BE2C (cell line): ENCODE measurements at regions not wholly inside any gene's neighbourhood (a gene's known extent, or its start where the extent isn't known, plus 50 kb on each side); places are given as distances from the start of the nearest gene placed in this dataset.

ENCODE experiments used
- DNase-seq: peaks from one replicate; pipeline ENCODE4 v3.0.0-alpha.2; 2020
- H3K27me3 ChIP-seq: fragments of 250-450 bp; sonication (Bioruptor Pico); 2 replicates; pipeline ENCODE4 v1.5.1; 2020; ENCODE audit warnings: mild to moderate bottlenecking
- H3K36me3 ChIP-seq: fragments of 250-450 bp; sonication (Bioruptor Pico); 2 replicates; pipeline ENCODE4 v1.5.1; 2020; ENCODE audit warnings: mild to moderate bottlenecking
- H3K4me1 ChIP-seq: fragments of 250-450 bp; sonication (Bioruptor Pico); 2 replicates; pipeline ENCODE4 v1.5.1; 2020
- H3K4me3 ChIP-seq: 2 replicates; pipeline ENCODE4 v1.5.1; 2011; ENCODE audit warnings: low read depth, low read length
- H3K9me3 ChIP-seq: fragments of 250-450 bp; sonication (Bioruptor Pico); 2 replicates; pipeline ENCODE4 v1.5.1; 2020
- TF ChIP-seq, protein P1 (sequence below): IDR thresholded peaks from 2 replicates; pipeline ENCODE4 v1.5.1; 2012; ENCODE audit warnings: mild to moderate bottlenecking, low read depth, low read length

DNA sequence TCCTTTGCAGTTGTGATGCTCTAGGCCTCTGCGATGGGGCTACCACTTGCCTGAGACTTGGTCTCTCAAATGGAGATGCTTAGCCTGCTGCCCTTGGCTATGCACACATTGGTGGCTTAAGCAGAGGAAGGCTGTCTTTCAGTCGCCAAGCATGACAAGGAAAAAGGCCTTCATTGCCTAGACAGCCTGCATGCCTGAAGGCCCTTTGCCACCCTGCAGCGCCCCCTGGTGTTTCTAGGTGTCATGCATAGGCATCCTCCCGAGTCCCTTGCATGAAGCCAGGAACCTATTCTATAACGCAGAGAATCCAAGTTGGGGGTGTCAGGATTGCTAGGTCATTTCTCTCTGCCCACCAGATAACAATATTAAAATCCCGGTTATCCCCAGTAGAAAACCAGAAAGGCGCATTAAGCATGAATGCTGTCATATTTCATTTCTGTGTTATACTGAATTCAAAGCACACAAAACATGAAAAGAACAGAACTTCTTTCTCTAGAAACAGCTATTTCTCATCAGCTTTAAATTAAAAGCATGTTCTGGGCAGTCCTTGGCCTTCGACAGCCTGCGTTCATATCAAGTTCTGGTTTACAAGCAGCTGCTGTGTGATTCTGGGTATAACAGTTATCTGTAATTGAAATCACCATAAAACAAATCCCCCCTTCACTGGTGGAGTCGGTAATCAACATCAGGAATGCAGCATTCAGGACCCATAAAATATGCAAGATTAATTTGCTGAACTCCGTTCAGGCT, 59.7 kb upstream of the TRPC7 start:
- Histone ChIP-seq H3K9me3 (no peaks in the 10 kb centered on the region), H3K4me1 (no peaks in the 10 kb centered on the region), H3K27me3 (no peaks in the 10 kb centered on the region; the same call in 1 of the 2 replicates), H3K36me3 (no peaks in the 10 kb centered on the region), H3K4me3 (no peak overlapping the region)
- TF ChIP-seq, protein P1, sequence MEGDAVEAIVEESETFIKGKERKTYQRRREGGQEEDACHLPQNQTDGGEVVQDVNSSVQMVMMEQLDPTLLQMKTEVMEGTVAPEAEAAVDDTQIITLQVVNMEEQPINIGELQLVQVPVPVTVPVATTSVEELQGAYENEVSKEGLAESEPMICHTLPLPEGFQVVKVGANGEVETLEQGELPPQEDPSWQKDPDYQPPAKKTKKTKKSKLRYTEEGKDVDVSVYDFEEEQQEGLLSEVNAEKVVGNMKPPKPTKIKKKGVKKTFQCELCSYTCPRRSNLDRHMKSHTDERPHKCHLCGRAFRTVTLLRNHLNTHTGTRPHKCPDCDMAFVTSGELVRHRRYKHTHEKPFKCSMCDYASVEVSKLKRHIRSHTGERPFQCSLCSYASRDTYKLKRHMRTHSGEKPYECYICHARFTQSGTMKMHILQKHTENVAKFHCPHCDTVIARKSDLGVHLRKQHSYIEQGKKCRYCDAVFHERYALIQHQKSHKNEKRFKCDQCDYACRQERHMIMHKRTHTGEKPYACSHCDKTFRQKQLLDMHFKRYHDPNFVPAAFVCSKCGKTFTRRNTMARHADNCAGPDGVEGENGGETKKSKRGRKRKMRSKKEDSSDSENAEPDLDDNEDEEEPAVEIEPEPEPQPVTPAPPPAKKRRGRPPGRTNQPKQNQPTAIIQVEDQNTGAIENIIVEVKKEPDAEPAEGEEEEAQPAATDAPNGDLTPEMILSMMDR, result peak; percentile 87
- DNase-seq, result peak; percentile 87

DNA sequence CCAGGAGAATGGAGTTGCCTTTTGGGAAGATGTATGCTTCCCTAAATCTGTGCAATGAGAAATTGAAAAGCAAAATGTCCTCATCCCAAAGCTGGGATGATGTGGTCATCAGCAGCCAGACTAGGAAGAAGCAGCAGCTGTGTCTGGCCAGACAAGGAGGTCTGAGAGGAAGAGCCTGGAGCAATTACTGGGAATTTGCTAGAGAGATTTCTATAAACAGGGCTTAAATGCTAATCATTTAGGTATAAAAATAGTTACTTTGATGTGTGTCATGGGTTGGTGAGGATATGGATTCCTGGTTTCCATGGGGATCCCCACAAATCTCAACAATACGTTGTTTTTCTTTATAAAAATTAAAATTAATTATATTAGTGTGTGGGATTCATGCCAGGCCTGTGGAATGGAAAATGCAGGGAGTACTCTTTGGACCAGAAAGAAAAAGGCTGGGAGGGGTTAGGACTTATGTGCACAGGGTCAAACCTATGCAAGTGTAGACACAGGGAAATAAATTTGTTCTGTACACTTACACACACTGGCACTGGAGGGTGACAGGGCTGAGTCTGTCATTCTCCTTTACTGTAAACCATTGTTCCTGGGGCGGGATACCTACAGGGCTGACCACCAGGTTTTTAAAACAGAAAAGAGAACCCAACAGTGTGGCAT, 58.7 kb upstream of the TRPC7 start:
- DNase-seq, result no peak
- no peak overlapping the region for H3K4me3 ChIP-seq
- H3K4me1 ChIP-seq, result no peaks in the 10 kb centered on the region
- H3K27me3 ChIP-seq, result no peaks in the 10 kb centered on the region; the same call in 1 of the 2 replicates
- H3K36me3 ChIP-seq, result no peaks in the 10 kb centered on the region
- H3K9me3 ChIP-seq, result no peaks in the 10 kb centered on the region
- TF ChIP-seq, protein P1, result no peak

DNA sequence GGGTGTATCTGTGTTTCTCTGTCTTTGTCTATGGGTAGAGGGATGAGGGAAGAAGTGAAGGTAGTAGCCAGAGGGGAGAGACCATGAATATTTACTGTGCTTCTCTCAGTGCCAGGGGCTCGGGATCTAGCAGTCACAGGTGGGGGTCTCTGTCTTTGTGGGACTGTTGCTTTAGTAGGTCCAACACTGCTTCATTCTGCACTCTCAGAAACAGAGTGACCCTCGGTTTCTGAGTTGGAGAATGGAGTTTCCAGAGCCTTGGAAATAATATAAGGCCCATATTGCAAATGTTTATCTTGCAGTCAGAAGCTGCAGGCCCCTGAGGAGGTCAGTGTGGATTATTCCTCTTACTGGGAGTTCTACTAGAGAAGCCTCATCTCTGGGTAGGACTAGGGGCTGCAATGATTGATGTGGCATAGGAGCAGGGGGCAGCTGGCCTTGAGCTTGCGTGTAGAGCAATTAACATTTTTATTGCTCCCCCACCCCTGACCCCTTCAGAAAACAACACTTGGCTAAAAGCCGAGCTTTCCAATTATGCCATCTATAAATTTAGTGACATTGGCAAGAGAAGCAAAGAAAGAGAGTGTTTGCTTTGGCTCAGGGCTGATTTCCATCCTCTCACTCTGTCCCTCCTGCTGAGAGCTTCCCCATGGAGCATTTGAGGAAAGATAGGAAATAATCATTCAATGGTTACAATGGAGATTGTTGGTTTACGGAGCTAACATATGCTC, 55.0 kb upstream of the TRPC7 start:
- Histone ChIP-seq H3K4me1 (no peaks in the 10 kb centered on the region), H3K27me3 (no peaks in the 10 kb centered on the region), H3K4me3 (no peak overlapping the region), H3K9me3 (no peaks in the 10 kb centered on the region), H3K36me3 (no peaks in the 10 kb centered on the region)
- TF ChIP-seq, protein P1, result no peak
- DNase-seq, result no peak

DNA sequence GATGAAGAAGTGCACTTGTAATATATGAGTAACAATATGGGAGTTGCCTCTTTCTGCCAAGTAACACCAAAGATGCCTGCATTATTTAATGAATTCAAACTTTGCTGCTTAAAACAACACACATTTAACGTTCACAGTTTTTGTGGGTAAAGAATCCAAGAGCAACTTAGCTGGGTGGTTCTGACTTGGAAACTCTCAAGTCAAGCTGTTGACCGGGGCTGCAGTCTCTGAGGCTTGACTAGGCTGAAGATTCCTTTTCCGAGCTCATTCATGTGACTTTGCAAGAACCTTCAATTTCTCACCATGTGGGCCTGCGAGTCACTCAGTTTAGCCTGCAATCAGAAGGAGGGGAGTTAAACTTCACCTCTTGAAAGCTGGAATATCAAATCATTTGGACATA, 53.0 kb upstream of the TRPC7 start:
- DNase-seq, result no peak
- Histone ChIP-seq H3K9me3 (no peaks in the 10 kb centered on the region), H3K4me1 (no peaks in the 10 kb centered on the region), H3K36me3 (no peaks in the 10 kb centered on the region), H3K4me3 (no peak overlapping the region), H3K27me3 (no peaks in the 10 kb centered on the region)
- TF ChIP-seq, protein P1, result no peak
